ENCODE measurements at regions not wholly inside any gene's neighbourhood (a gene's known extent, or its start where the extent isn't known, plus 50 kb on each side); places are given as distances from the start of the nearest gene placed in this dataset.

DNA sequence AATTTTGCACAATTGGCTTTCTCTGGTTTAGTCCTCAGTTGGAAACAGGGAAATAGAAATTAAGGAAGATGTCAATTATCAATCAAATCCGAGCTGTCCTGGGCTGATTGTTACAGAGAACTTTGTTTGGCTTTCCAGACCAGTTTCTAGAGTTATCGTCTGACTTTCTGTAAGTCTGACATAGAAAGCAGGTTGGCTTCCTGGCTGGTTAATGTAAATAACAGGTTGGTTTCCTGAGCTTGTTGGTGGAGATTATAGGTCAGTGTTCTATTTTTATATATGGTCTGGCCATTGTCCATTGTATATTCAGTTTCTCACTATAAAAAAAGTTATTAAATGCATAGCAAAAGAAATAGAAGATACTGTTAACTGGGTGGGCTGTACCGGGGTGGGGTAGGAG is 204.8 kb downstream of the MBD2 start:
- Histone ChIP-seq H4K20me1 (ENCODE audit: insufficient read depth, low read length) (no peaks in the 10 kb centered on the region), H3K4me2 (ENCODE audit: low read length) (no peak overlapping the region), H3K9me3 (ENCODE audit: insufficient read depth, low read length) (no peaks in the 10 kb centered on the region; the same call in 1 of the 2 replicates), H2AFZ (ENCODE audit: low read depth, low read length) (no peak overlapping the region), H3K9ac (ENCODE audit: low read length) (no peak overlapping the region), H3K36me3 (replicated peaks; ENCODE audit: low read depth, low read length) (no peaks in the 10 kb centered on the region), H3K27ac (ENCODE audit: low read length) (no peak overlapping the region), H3K4me1 (ENCODE audit: low read length) (no peaks in the 10 kb centered on the region), H3K79me2 (ENCODE audit: low read length) (no peaks in the 10 kb centered on the region), H3K27me3 (ENCODE audit: low read depth, low read length) (no peaks in the 10 kb centered on the region), H3K4me3 (ENCODE audit: low read length) (no peak overlapping the region)
- no peak for TF ChIP-seq EZH2phosphoT487 (IDR thresholded peaks at IDR 0.05; ENCODE audit: low read depth)
- TF ChIP-seq, protein P1, sequence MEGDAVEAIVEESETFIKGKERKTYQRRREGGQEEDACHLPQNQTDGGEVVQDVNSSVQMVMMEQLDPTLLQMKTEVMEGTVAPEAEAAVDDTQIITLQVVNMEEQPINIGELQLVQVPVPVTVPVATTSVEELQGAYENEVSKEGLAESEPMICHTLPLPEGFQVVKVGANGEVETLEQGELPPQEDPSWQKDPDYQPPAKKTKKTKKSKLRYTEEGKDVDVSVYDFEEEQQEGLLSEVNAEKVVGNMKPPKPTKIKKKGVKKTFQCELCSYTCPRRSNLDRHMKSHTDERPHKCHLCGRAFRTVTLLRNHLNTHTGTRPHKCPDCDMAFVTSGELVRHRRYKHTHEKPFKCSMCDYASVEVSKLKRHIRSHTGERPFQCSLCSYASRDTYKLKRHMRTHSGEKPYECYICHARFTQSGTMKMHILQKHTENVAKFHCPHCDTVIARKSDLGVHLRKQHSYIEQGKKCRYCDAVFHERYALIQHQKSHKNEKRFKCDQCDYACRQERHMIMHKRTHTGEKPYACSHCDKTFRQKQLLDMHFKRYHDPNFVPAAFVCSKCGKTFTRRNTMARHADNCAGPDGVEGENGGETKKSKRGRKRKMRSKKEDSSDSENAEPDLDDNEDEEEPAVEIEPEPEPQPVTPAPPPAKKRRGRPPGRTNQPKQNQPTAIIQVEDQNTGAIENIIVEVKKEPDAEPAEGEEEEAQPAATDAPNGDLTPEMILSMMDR (IDR thresholded peaks at IDR 0.05; ENCODE audit: low read depth, low read length), result no peak

DNA sequence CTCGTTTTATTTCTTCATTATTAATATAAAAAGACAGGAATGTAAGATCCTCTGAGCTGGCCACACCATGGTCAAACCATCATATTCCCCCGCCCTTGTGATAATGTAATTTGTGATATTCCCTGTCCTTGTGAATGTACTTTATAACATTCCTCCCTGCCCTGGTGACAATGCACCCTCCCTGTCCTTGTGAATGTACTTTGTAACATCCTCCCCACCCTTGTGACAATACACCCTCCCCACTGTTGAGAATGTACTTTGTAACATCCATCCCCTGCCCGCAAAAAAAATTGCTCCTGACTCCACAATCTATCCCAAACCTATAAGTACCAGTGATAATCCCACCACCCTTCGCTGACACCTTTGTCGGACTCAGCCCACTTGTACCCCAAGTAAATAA is 211.0 kb downstream of the MBD2 start:
- H3K36me3 ChIP-seq (replicated peaks; ENCODE audit: low read depth, low read length), result no peaks in the 10 kb centered on the region
- H3K9ac ChIP-seq (ENCODE audit: low read length), result no peak overlapping the region
- H4K20me1 ChIP-seq (ENCODE audit: insufficient read depth, low read length), result no peaks in the 10 kb centered on the region
- no peaks in the 10 kb centered on the region for H3K79me2 ChIP-seq (ENCODE audit: low read length)
- H3K27ac ChIP-seq (ENCODE audit: low read length), result no peak overlapping the region
- H3K27me3 ChIP-seq (ENCODE audit: low read depth, low read length), result no peaks in the 10 kb centered on the region
- no peak overlapping the region for H3K4me2 ChIP-seq (ENCODE audit: low read length)
- H3K9me3 ChIP-seq (ENCODE audit: insufficient read depth, low read length), result no peaks in the 10 kb centered on the region; the same call in 1 of the 2 replicates
- no peak overlapping the region for H3K4me3 ChIP-seq (ENCODE audit: low read length)
- no peak overlapping the region for H2AFZ ChIP-seq (ENCODE audit: low read depth, low read length)
- no peaks in the 10 kb centered on the region for H3K4me1 ChIP-seq (ENCODE audit: low read length)
- no peak for TF ChIP-seq EZH2phosphoT487 (IDR thresholded peaks at IDR 0.05; ENCODE audit: low read depth)
- TF ChIP-seq, protein P1 (IDR thresholded peaks at IDR 0.05; ENCODE audit: low read depth, low read length), result no peak

DNA sequence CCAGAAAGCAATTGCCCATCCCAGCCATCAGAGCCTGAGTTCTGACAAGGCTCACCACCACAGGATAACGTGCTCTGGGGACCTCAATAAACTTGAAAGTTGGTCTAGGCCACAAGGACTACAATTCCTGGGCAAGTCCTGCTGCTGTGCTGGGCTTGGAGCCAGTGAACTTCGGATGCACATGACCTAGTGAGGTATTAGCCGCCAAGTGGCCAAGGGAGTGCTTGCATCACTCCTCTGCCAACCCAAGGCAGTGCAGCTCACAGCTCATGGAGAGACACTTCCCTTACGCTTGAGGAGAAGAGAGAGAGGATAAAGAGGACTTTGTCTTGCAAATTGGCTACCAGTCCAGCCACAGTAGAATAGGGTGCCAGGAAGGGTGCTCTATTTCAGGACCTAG is 219.6 kb downstream of the MBD2 start:
- Histone ChIP-seq H3K36me3 (replicated peaks; ENCODE audit: low read depth, low read length) (no peaks in the 10 kb centered on the region), H3K4me2 (ENCODE audit: low read length) (no peak overlapping the region), H3K4me3 (ENCODE audit: low read length) (no peak overlapping the region), H3K9me3 (ENCODE audit: insufficient read depth, low read length) (no peaks in the 10 kb centered on the region), H3K79me2 (ENCODE audit: low read length) (no peaks in the 10 kb centered on the region), H4K20me1 (ENCODE audit: insufficient read depth, low read length) (no peaks in the 10 kb centered on the region), H3K27me3 (ENCODE audit: low read depth, low read length) (no peaks in the 10 kb centered on the region), H3K4me1 (ENCODE audit: low read length) (peaks cover 10% of the 10 kb centered on the region), H3K27ac (ENCODE audit: low read length) (no peak overlapping the region), H2AFZ (ENCODE audit: low read depth, low read length) (no peak overlapping the region), H3K9ac (ENCODE audit: low read length) (no peak overlapping the region)
- TF ChIP-seq, protein P1 (IDR thresholded peaks at IDR 0.05; ENCODE audit: low read depth, low read length), result no peak
- no peak for TF ChIP-seq EZH2phosphoT487 (IDR thresholded peaks at IDR 0.05; ENCODE audit: low read depth)

DNA sequence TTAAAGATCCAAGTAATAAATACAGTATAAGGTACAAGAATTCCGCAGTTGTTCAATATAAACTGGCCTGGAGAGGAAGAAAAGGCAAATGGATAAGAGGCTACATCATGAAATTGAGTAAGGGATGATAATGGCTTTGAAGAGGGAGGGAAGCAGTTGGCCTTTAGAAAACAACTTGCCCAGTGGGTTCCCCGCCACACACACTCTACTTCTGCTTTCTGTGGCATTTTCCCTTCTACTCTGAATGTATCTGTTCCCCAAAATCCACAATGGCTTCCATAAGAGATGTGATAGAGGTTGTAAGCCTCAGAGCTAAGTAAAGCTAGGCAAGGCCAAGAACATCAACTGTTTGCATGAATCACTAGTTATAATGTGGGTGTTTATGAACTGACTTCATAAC is 221.3 kb downstream of the MBD2 start:
- Histone ChIP-seq H3K79me2 (ENCODE audit: low read length) (no peaks in the 10 kb centered on the region), H3K27me3 (ENCODE audit: low read depth, low read length) (no peaks in the 10 kb centered on the region), H3K9ac (ENCODE audit: low read length) (no peak overlapping the region), H4K20me1 (ENCODE audit: insufficient read depth, low read length) (no peaks in the 10 kb centered on the region), H3K27ac (ENCODE audit: low read length) (no peak overlapping the region), H2AFZ (ENCODE audit: low read depth, low read length) (no peak overlapping the region), H3K4me2 (ENCODE audit: low read length) (no peak overlapping the region), H3K9me3 (ENCODE audit: insufficient read depth, low read length) (no peaks in the 10 kb centered on the region), H3K4me3 (ENCODE audit: low read length) (no peak overlapping the region), H3K4me1 (ENCODE audit: low read length) (peaks cover 10% of the 10 kb centered on the region), H3K36me3 (replicated peaks; ENCODE audit: low read depth, low read length) (no peaks in the 10 kb centered on the region)
- no peak for TF ChIP-seq EZH2phosphoT487 (IDR thresholded peaks at IDR 0.05; ENCODE audit: low read depth)
- TF ChIP-seq, protein P1 (IDR thresholded peaks at IDR 0.05; ENCODE audit: low read depth, low read length), result no peak
